ENCODE measurements at regions not wholly inside any gene's neighbourhood (a gene's known extent, or its start where the extent isn't known, plus 50 kb on each side); places are given as distances from the start of the nearest gene placed in this dataset.

DNA sequence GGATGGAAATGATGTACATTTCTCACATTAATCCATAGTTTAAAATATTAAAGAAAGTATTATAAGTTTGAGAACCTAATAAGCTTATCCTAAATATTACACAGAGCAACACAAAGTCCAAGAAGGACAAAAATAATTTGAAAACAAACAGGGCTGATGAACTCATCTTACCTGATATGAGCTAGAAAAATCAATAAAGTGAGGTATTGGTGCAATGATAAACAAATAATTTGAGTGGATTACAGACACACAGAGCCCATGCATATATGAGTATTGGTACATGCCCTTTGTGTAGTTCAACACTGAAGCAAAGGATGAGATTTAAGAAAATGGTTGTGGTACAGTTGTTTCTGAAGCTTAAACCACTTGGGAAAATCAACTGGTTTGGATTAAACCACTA is 1139.0 kb downstream of the SUCLG1 start:
- H3K4me3 ChIP-seq (ENCODE audit: low read depth in 2 of 2, low read length in 2 of 2) = no peak overlapping the region
- no peak for ATAC-seq

DNA sequence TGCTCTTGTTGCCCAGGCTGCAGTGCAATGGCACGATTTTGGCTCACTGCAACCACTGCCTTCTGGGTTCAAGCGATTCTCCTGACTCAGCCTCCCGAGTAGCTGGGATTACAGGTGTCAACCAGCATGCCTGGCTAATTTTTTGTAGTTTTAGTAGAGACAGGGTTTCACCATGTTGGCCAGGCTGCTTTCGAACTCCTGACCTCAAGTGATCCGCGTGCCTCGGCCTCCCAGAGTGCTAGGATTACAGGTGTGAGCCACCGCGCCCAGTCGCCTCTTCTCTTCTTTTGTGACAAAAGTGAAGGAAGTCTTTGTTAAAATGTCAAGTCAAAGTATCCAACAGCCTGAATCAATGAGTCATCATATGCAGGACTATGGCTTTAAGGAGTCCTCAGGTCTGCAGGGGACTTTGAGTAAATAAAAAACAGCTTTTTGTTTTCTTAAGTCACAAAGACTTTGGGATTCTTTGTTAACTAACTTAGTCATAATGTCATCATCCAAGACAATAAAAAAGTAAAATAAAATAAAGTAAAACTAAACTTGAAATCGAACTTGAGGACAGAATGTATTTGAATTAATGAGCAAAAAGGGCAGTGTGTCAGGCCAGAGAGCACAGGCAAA is 1153.2 kb downstream of the SUCLG1 start:
- ATAC-seq = no peak
- no peak overlapping the region for H3K4me3 ChIP-seq (ENCODE audit: low read depth in 2 of 2, low read length in 2 of 2)
- no peak overlapping the region for H3K27ac ChIP-seq (ENCODE audit: low read length)
- no TSS peak for BruUV-seq (replicated peaks)
- TF ChIP-seq, protein P1, sequence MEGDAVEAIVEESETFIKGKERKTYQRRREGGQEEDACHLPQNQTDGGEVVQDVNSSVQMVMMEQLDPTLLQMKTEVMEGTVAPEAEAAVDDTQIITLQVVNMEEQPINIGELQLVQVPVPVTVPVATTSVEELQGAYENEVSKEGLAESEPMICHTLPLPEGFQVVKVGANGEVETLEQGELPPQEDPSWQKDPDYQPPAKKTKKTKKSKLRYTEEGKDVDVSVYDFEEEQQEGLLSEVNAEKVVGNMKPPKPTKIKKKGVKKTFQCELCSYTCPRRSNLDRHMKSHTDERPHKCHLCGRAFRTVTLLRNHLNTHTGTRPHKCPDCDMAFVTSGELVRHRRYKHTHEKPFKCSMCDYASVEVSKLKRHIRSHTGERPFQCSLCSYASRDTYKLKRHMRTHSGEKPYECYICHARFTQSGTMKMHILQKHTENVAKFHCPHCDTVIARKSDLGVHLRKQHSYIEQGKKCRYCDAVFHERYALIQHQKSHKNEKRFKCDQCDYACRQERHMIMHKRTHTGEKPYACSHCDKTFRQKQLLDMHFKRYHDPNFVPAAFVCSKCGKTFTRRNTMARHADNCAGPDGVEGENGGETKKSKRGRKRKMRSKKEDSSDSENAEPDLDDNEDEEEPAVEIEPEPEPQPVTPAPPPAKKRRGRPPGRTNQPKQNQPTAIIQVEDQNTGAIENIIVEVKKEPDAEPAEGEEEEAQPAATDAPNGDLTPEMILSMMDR (IDR thresholded peaks at IDR 0.05) = no peak
- TF ChIP-seq POLR2AphosphoS5 (IDR thresholded peaks at IDR 0.05; ENCODE audit: low read depth, low read length) (no peak), TCF7L2 (IDR thresholded peaks at IDR 0.05; ENCODE audit: low read depth, low read length) (no peak), SIN3A (IDR thresholded peaks at IDR 0.05; ENCODE audit: borderline replicate concordance, insufficient read depth, low read depth, low read length) (no peak)
- TF ChIP-seq, protein P2, sequence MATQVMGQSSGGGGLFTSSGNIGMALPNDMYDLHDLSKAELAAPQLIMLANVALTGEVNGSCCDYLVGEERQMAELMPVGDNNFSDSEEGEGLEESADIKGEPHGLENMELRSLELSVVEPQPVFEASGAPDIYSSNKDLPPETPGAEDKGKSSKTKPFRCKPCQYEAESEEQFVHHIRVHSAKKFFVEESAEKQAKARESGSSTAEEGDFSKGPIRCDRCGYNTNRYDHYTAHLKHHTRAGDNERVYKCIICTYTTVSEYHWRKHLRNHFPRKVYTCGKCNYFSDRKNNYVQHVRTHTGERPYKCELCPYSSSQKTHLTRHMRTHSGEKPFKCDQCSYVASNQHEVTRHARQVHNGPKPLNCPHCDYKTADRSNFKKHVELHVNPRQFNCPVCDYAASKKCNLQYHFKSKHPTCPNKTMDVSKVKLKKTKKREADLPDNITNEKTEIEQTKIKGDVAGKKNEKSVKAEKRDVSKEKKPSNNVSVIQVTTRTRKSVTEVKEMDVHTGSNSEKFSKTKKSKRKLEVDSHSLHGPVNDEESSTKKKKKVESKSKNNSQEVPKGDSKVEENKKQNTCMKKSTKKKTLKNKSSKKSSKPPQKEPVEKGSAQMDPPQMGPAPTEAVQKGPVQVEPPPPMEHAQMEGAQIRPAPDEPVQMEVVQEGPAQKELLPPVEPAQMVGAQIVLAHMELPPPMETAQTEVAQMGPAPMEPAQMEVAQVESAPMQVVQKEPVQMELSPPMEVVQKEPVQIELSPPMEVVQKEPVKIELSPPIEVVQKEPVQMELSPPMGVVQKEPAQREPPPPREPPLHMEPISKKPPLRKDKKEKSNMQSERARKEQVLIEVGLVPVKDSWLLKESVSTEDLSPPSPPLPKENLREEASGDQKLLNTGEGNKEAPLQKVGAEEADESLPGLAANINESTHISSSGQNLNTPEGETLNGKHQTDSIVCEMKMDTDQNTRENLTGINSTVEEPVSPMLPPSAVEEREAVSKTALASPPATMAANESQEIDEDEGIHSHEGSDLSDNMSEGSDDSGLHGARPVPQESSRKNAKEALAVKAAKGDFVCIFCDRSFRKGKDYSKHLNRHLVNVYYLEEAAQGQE (IDR thresholded peaks at IDR 0.05; ENCODE audit: insufficient read depth in 1 of 2, low read depth in 2 of 2, low read length in 1 of 2) = no peak
- POLR2A ChIA-PET = no interaction called here
- no peaks in the 10 kb centered on the region; the same call in 1 of the 2 replicates for H3K9me3 ChIP-seq (ENCODE audit: control insufficient read depth, insufficient read depth, low read depth, low read length)
- no peaks in the 10 kb centered on the region for H3K27me3 ChIP-seq (ENCODE audit: control insufficient read depth, insufficient read depth, low read length)
- H3K36me3 ChIP-seq (ENCODE audit: control insufficient read depth, insufficient read depth, low read length) = no peaks in the 10 kb centered on the region
- intact Hi-C loops (cut with micrococcal nuclease; ENCODE audit: unreplicated experiment) (no loop called here), in situ Hi-C loops (cut with HindIII; ENCODE audit: low pct_unique_long_range_greater_than_20kb, low sequenced_read_pairs) (no loop called here)
- DNase-seq (ENCODE audit: low read depth, low spot score) = no peak
- CTCF ChIA-PET = no interaction called here
- H3K4me1 ChIP-seq (ENCODE audit: control insufficient read depth, insufficient read depth, low read length) = no peaks in the 10 kb centered on the region

More for the DNA sequence above, 1139.0 kb downstream of the SUCLG1 start:
- no peaks in the 10 kb centered on the region for H3K36me3 ChIP-seq (ENCODE audit: control insufficient read depth, insufficient read depth, low read length)
- ChIA-PET POLR2A (no interaction called here), CTCF (no interaction called here)
- no peak overlapping the region for H3K27ac ChIP-seq (ENCODE audit: low read length)
- intact Hi-C loops (cut with micrococcal nuclease; ENCODE audit: unreplicated experiment) = no loop called here
- BruUV-seq (replicated peaks) = no TSS peak
- no peaks in the 10 kb centered on the region for H3K27me3 ChIP-seq (ENCODE audit: control insufficient read depth, insufficient read depth, low read length)
- H3K9me3 ChIP-seq (ENCODE audit: control insufficient read depth, insufficient read depth, low read depth, low read length) = no peaks in the 10 kb centered on the region
- H3K4me1 ChIP-seq (ENCODE audit: control insufficient read depth, insufficient read depth, low read length) = no peaks in the 10 kb centered on the region
- no peak for DNase-seq (ENCODE audit: low read depth, low spot score)
- in situ Hi-C loops (cut with HindIII; ENCODE audit: low pct_unique_long_range_greater_than_20kb, low sequenced_read_pairs) = no loop called here
- TF ChIP-seq, protein P1 (IDR thresholded peaks at IDR 0.05) = no peak
- no peak for TF ChIP-seq SIN3A (IDR thresholded peaks at IDR 0.05; ENCODE audit: borderline replicate concordance, insufficient read depth, low read depth, low read length)
- no peak for TF ChIP-seq TCF7L2 (IDR thresholded peaks at IDR 0.05; ENCODE audit: low read depth, low read length)
- TF ChIP-seq POLR2AphosphoS5 (IDR thresholded peaks at IDR 0.05; ENCODE audit: low read depth, low read length) = no peak
- TF ChIP-seq, protein P2 (IDR thresholded peaks at IDR 0.05; ENCODE audit: insufficient read depth in 1 of 2, low read depth in 2 of 2, low read length in 1 of 2) = no peak

Measured in Panc1 (cell line).